ENCODE measurements at regions not wholly inside any gene's neighbourhood (a gene's known extent, or its start where the extent isn't known, plus 50 kb on each side); places are given as distances from the start of the nearest gene placed in this dataset.

- TF ChIP-seq CTCF (IDR thresholded peaks at IDR 0.05) (no peak), POLR2A (IDR thresholded peaks at IDR 0.05) (no peak)
- Histone ChIP-seq H3K36me3 (no peaks in the 10 kb centered on the region), H3K4me3 (no peak overlapping the region), H3K27me3 (no peaks in the 10 kb centered on the region), H3K9me3 (no peaks in the 10 kb centered on the region), H3K27ac (no peak overlapping the region), H3K4me1 (no peaks in the 10 kb centered on the region)
- no peak for DNase-seq
Measured at GRCh38 chr9:85401998-85402397, 339.8 kb downstream of the AGTPBP1 start.

- TF ChIP-seq CTCF (IDR thresholded peaks at IDR 0.05) (no peak), POLR2A (IDR thresholded peaks at IDR 0.05) (no peak)
Measured at GRCh38 chr9:85397005-85397404, 344.7 kb downstream of the AGTPBP1 start.

GRCh38 chr9:85392260-85392659, 349.5 kb downstream of the AGTPBP1 start:
- Histone ChIP-seq H3K9me3 (no peaks in the 10 kb centered on the region), H3K27me3 (no peaks in the 10 kb centered on the region), H3K4me3 (no peak overlapping the region), H3K36me3 (no peaks in the 10 kb centered on the region), H3K4me1 (no peaks in the 10 kb centered on the region), H3K27ac (no peak overlapping the region)
- DNase-seq: no peak
- TF ChIP-seq POLR2A (IDR thresholded peaks at IDR 0.05): no peak
- no peak for TF ChIP-seq CTCF (IDR thresholded peaks at IDR 0.05)

More at GRCh38 chr9:85397005-85397404, 344.7 kb downstream of the AGTPBP1 start:
- Histone ChIP-seq H3K4me3 (no peak overlapping the region), H3K27me3 (no peaks in the 10 kb centered on the region), H3K36me3 (no peaks in the 10 kb centered on the region), H3K27ac (no peak overlapping the region), H3K4me1 (no peaks in the 10 kb centered on the region), H3K9me3 (no peaks in the 10 kb centered on the region)
- DNase-seq: no peak

GRCh38 chr9:85377731-85378289, 363.9 kb downstream of the AGTPBP1 start:
- Histone ChIP-seq H3K27me3 (no peaks in the 10 kb centered on the region), H3K9me3 (no peaks in the 10 kb centered on the region), H3K36me3 (no peaks in the 10 kb centered on the region), H3K4me3 (no peak overlapping the region), H3K4me1 (no peaks in the 10 kb centered on the region), H3K27ac (no peak overlapping the region)
- TF ChIP-seq CTCF (IDR thresholded peaks at IDR 0.05): no peak
- no peak for TF ChIP-seq POLR2A (IDR thresholded peaks at IDR 0.05)
- DNase-seq: no peak

- Histone ChIP-seq H3K27me3 (no peaks in the 10 kb centered on the region), H3K9me3 (no peaks in the 10 kb centered on the region), H3K36me3 (no peaks in the 10 kb centered on the region), H3K27ac (no peak overlapping the region), H3K4me3 (no peak overlapping the region), H3K4me1 (no peaks in the 10 kb centered on the region)
- DNase-seq: no peak
- no peak for TF ChIP-seq POLR2A (IDR thresholded peaks at IDR 0.05)
- no peak for TF ChIP-seq CTCF (IDR thresholded peaks at IDR 0.05)
Measured at GRCh38 chr9:85368781-85369180, 373.0 kb downstream of the AGTPBP1 start.

GRCh38 chr9:85359161-85359560, 382.6 kb downstream of the AGTPBP1 start:
- Histone ChIP-seq H3K27ac (no peak overlapping the region), H3K9me3 (no peaks in the 10 kb centered on the region), H3K4me1 (no peaks in the 10 kb centered on the region)

More at GRCh38 chr9:85359161-85359560, 382.6 kb downstream of the AGTPBP1 start:
- no peak for DNase-seq
- no peak overlapping the region for H3K4me3 ChIP-seq
- TF ChIP-seq POLR2A (IDR thresholded peaks at IDR 0.05) (no peak), CTCF (IDR thresholded peaks at IDR 0.05) (no peak)
- H3K27me3 ChIP-seq: no peaks in the 10 kb centered on the region
- no peaks in the 10 kb centered on the region for H3K36me3 ChIP-seq
